Astrocyte (in vitro differentiated cells and primary cell): ENCODE measurements at regions not wholly inside any gene's neighbourhood (a gene's known extent, or its start where the extent isn't known, plus 50 kb on each side); places are given as distances from the start of the nearest gene placed in this dataset.
A peak's percentile ranks its signal among the peaks of the same experiment; 100 is the strongest.

ENCODE experiments used
- DNase-seq: peaks from one replicate; pipeline ENCODE4 v3.0.0-alpha.2; 2010; ENCODE audit warnings: low read depth
- FAIRE-seq: peaks from 2 replicates; lab custom pipeline; 2011; peaks lifted over from hg19 to GRCh38; lab: Jason Lieb, UNC
- H2AFZ ChIP-seq: 2 replicates; pipeline ENCODE4 v1.6.0; 2012; ENCODE audit warnings: low read depth, low read length, inconsistent platforms
- H3K27ac ChIP-seq: 2 replicates; pipeline ENCODE4 v1.5.1; 2011; ENCODE audit warnings: low read depth, low read length, inconsistent platforms
- H3K27me3 ChIP-seq: 2 replicates; pipeline ENCODE4 v1.6.0; 2011; ENCODE audit warnings: low read length, inconsistent platforms; ENCODE audit not compliant: insufficient read depth
- H3K36me3 ChIP-seq: 2 replicates; pipeline ENCODE4 v1.5.1; 2011; ENCODE audit warnings: low read length, inconsistent platforms; ENCODE audit not compliant: insufficient read depth
- H3K4me1 ChIP-seq: 2 replicates; pipeline ENCODE4 v1.5.1; 2011; ENCODE audit warnings: low read length, inconsistent platforms; ENCODE audit not compliant: insufficient read depth
- H3K4me2 ChIP-seq: 2 replicates; pipeline ENCODE4 v1.6.0; 2012; ENCODE audit warnings: low read length, inconsistent platforms
- H3K4me3 ChIP-seq: 2 replicates; pipeline ENCODE4 v1.5.1; 2011; ENCODE audit warnings: low read depth, mild to moderate bottlenecking, low read length, inconsistent platforms; ENCODE audit not compliant: insufficient read depth
- H3K79me2 ChIP-seq: 2 replicates; pipeline ENCODE4 v1.6.0; 2012; ENCODE audit warnings: mild to moderate bottlenecking, low read length, inconsistent platforms; ENCODE audit not compliant: insufficient read depth
- H3K9ac ChIP-seq: 2 replicates; pipeline ENCODE4 v1.6.0; 2012; ENCODE audit warnings: mild to moderate bottlenecking, low read length, inconsistent platforms
- H3K9me3 ChIP-seq: 2 replicates; pipeline ENCODE4 v1.5.1; 2012; ENCODE audit warnings: low read depth, mild to moderate bottlenecking, low read length, inconsistent platforms; ENCODE audit not compliant: insufficient read depth
- H4K20me1 ChIP-seq: 2 replicates; pipeline ENCODE4 v1.6.0; 2012; ENCODE audit warnings: low read length, inconsistent platforms; ENCODE audit not compliant: insufficient read depth
- H3K27ac Mint-ChIP-seq: one replicate; pipeline ENCODE4 v1.8.0; 2021; ENCODE audit warnings: mild to moderate bottlenecking, mixed read lengths; ENCODE audit not compliant: unreplicated experiment
- H3K27me3 Mint-ChIP-seq: one replicate; pipeline ENCODE4 v1.8.0; 2021; ENCODE audit warnings: low read depth, mixed read lengths; ENCODE audit not compliant: unreplicated experiment
- H3K36me3 Mint-ChIP-seq: one replicate; pipeline ENCODE4 v1.8.0; 2021; ENCODE audit warnings: low read depth, mixed read lengths; ENCODE audit not compliant: unreplicated experiment
- H3K4me1 Mint-ChIP-seq: one replicate; pipeline ENCODE4 v1.8.0; 2021; ENCODE audit warnings: low read depth, mixed read lengths; ENCODE audit not compliant: unreplicated experiment
- H3K4me3 Mint-ChIP-seq: one replicate; pipeline ENCODE4 v1.8.0; 2021; ENCODE audit warnings: mild to moderate bottlenecking, moderate library complexity, mixed read lengths; ENCODE audit not compliant: unreplicated experiment
- H3K9me3 Mint-ChIP-seq: one replicate; pipeline ENCODE4 v1.8.0; 2021; ENCODE audit warnings: mild to moderate bottlenecking, mixed read lengths; ENCODE audit not compliant: unreplicated experiment
- EZH2 ChIP-seq: IDR thresholded peaks from 2 replicates; pipeline ENCODE4 v1.6.1; 2012; ENCODE audit warnings: mild to moderate bottlenecking, low read length, inconsistent platforms; ENCODE audit not compliant: insufficient read depth
- TF ChIP-seq, protein P1 (sequence below): IDR thresholded peaks from 2 replicates; pipeline ENCODE4 v1.5.1; 2011; ENCODE audit warnings: low read depth, mild to moderate bottlenecking, inconsistent platforms, low read length, moderate library complexity; ENCODE audit not compliant: insufficient read depth

DNA sequence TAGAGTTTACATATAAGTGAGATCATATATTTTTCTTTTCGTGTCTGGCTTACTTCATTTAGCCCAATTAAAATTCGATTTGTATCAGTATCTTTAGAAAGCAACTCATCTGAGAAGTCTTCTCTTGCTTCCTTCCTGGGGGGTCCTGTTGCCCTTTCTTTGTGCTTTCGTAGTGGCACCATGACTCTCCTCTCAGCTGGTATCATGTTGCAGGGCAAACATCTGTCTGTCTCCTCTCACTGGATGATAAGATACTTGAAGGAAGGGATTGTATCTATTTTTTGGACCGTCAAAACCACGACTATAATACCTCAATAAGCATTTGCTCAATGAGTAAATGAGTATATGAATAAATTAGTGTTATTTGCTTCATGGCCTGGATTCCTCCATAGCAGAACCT is 382.5 kb upstream of the SORCS1 start:
- FAIRE-seq: no peak

DNA sequence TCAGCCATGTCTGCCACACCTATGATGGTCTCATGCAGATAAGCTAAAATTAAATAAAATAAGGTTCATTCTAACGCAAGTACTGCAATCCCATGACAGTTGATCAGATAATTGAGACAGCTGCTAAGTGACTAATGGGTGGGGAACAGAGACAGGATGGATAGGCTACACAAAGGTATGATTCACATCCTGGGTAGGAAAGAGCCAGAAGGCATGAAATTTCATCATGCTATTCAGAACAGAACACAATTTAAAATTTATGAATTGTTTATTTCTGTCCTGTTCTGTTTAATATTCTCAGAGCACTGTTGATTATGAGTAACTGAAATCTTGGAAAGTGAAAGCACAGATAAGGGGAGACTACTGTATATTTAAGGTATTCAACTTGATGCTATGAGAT is 381.8 kb upstream of the SORCS1 start:
- no peak overlapping the region for H3K9ac ChIP-seq
- peaks cover 2% of the 10 kb centered on the region for H3K9me3 Mint-ChIP-seq

More for the DNA sequence above, 382.5 kb upstream of the SORCS1 start:
- Mint-ChIP-seq H3K4me1 (peaks cover 19% of the 10 kb centered on the region), H3K9me3 (peaks cover 2% of the 10 kb centered on the region), H3K27ac (peak overlapping the region; percentile 90), H3K4me3 (peak overlapping the region; percentile 2), H3K36me3 (no peaks in the 10 kb centered on the region), H3K27me3 (no peaks in the 10 kb centered on the region)
- no peaks in the 10 kb centered on the region for H3K27me3 ChIP-seq
- H3K4me2 ChIP-seq: no peak overlapping the region
- H3K36me3 ChIP-seq: no peaks in the 10 kb centered on the region
- H3K79me2 ChIP-seq: no peaks in the 10 kb centered on the region
- H3K27ac ChIP-seq: no peak overlapping the region
- no peak overlapping the region for H3K9ac ChIP-seq
- H3K4me3 ChIP-seq: no peak overlapping the region
- no peaks in the 10 kb centered on the region for H3K9me3 ChIP-seq
- DNase-seq: no peak
- TF ChIP-seq, protein P1, sequence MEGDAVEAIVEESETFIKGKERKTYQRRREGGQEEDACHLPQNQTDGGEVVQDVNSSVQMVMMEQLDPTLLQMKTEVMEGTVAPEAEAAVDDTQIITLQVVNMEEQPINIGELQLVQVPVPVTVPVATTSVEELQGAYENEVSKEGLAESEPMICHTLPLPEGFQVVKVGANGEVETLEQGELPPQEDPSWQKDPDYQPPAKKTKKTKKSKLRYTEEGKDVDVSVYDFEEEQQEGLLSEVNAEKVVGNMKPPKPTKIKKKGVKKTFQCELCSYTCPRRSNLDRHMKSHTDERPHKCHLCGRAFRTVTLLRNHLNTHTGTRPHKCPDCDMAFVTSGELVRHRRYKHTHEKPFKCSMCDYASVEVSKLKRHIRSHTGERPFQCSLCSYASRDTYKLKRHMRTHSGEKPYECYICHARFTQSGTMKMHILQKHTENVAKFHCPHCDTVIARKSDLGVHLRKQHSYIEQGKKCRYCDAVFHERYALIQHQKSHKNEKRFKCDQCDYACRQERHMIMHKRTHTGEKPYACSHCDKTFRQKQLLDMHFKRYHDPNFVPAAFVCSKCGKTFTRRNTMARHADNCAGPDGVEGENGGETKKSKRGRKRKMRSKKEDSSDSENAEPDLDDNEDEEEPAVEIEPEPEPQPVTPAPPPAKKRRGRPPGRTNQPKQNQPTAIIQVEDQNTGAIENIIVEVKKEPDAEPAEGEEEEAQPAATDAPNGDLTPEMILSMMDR: no peak
- no peak for TF ChIP-seq EZH2
- H4K20me1 ChIP-seq: no peaks in the 10 kb centered on the region
- no peak overlapping the region for H2AFZ ChIP-seq
- peaks cover 14% of the 10 kb centered on the region for H3K4me1 ChIP-seq

DNA sequence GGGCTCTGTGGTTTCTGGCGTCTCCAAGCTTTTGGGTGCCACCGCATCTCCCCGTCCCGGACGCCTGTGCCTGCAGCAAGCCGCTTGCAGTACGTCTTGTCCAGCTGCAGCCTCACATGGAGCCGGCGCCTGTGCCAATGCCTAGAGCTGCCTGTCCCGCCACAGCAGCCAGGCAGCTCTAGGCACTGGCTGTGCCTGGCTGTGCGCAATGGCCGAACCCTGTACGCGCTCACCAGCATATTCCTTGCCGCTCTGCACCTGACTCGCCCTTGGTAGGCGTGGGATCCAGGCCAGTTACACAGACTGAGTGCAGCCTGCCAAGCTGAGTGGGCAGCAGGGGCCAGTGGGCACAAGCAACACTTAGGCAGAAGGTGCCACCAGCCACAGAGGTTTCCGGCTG is 381.2 kb upstream of the SORCS1 start:
- H3K9ac ChIP-seq: no peak overlapping the region
- no peaks in the 10 kb centered on the region for H3K27me3 Mint-ChIP-seq
- H3K4me3 ChIP-seq: no peak overlapping the region
- H3K36me3 ChIP-seq: no peaks in the 10 kb centered on the region
- H4K20me1 ChIP-seq: no peaks in the 10 kb centered on the region
- H2AFZ ChIP-seq: no peak overlapping the region
- H3K4me1 ChIP-seq: peaks cover 14% of the 10 kb centered on the region
- H3K4me2 ChIP-seq: peak overlapping the region; percentile 23
- TF ChIP-seq, protein P1: no peak
- no peak for TF ChIP-seq EZH2
- no peaks in the 10 kb centered on the region for H3K27me3 ChIP-seq
- H3K27ac ChIP-seq: no peak overlapping the region
- no peaks in the 10 kb centered on the region for H3K36me3 Mint-ChIP-seq
- H3K9me3 Mint-ChIP-seq: peaks cover 2% of the 10 kb centered on the region
- no peak for FAIRE-seq
- peak overlapping the region; percentile 90 for H3K27ac Mint-ChIP-seq
- no peak for DNase-seq
- no peak overlapping the region for H3K4me3 Mint-ChIP-seq
- peaks cover 19% of the 10 kb centered on the region for H3K4me1 Mint-ChIP-seq
- H3K79me2 ChIP-seq: no peaks in the 10 kb centered on the region
- H3K9me3 ChIP-seq: no peaks in the 10 kb centered on the region

More for the DNA sequence above, 381.8 kb upstream of the SORCS1 start:
- peaks cover 14% of the 10 kb centered on the region for H3K4me1 ChIP-seq
- peak overlapping the region; percentile 90 for H3K27ac Mint-ChIP-seq
- H3K4me3 Mint-ChIP-seq: peak overlapping the region; percentile 18
- TF ChIP-seq, protein P1: no peak
- FAIRE-seq (no peak), DNase-seq (peak; percentile 49)
- no peak overlapping the region for H3K4me3 ChIP-seq
- no peaks in the 10 kb centered on the region for H3K79me2 ChIP-seq
- H3K27me3 ChIP-seq: no peaks in the 10 kb centered on the region
- peaks cover 19% of the 10 kb centered on the region for H3K4me1 Mint-ChIP-seq
- no peaks in the 10 kb centered on the region for H3K36me3 ChIP-seq
- peak overlapping the region; percentile 23 for H3K4me2 ChIP-seq
- no peaks in the 10 kb centered on the region for H3K36me3 Mint-ChIP-seq
- no peaks in the 10 kb centered on the region for H3K27me3 Mint-ChIP-seq
- no peaks in the 10 kb centered on the region for H3K9me3 ChIP-seq
- no peak overlapping the region for H2AFZ ChIP-seq
- peak overlapping the region; percentile 9 for H3K27ac ChIP-seq
- H4K20me1 ChIP-seq: no peaks in the 10 kb centered on the region
